GM18505 (cell line): ENCODE measurements at regions not wholly inside any gene's neighbourhood (a gene's known extent, or its start where the extent isn't known, plus 50 kb on each side); places are given as distances from the start of the nearest gene placed in this dataset.

ENCODE experiments used
- ATAC-seq: cut with Tn5 transposase; IDR thresholded peaks from one replicate; pipeline ENCODE4 v1.9.1; 2021; ENCODE audit not compliant: unreplicated experiment
- POLR2A ChIP-seq: IDR thresholded peaks from 4 replicates; pipeline ENCODE4 v1.6.1; 2011; ENCODE audit warnings: borderline replicate concordance; ENCODE audit not compliant: insufficient read depth, insufficient read length; ENCODE audit errors: extremely low read depth

DNA sequence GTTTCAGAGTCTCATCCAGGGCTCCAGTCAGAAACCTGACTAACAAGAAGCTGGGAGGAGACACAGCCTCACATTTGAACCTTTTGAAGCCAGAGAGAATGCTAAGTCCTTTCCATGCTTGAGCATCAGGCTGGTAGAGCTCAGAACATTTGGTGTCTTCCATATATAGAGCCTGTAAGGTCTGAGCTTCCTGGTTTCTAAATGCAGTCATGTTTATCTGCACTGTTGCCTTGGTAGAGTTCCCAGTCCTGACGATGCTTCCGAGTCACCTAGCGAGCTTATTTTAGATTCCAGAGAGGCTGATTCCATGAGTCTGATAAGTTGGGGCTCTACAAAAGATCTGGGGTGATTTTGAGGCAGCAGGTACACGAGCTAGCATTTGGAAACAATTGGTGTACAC is 68.4 kb upstream of the SORL1 start:
- TF ChIP-seq POLR2A = no peak
- no peak for ATAC-seq

DNA sequence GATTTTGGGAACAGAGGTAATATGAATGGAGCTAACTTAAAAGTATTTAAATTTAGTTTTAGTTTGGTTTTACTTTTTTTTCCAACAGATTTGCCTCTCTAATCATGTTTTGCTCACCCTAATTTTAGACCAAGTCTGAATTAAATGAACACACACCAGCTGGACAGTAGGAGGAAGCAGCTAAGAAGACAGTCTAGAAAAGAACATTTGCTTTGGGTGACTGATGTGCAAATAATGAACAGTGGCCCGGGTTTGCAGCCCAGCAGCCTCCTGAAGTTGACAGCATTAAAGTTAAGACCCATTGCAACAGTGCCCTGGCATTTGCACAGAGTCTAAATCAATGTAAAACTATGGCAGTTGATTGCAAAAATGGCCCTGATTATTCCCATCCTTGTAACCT is 66.4 kb upstream of the SORL1 start:
- TF ChIP-seq POLR2A = no peak

More for the DNA sequence above, 66.4 kb upstream of the SORL1 start:
- ATAC-seq = no peak
